Hematopoietic multipotent progenitor cell treated with erythropoietin and hydrocortisone succinate and interleukin-3 and kit ligand, for 15 days (in vitro differentiated cells): ENCODE measurements at regions not wholly inside any gene's neighbourhood (a gene's known extent, or its start where the extent isn't known, plus 50 kb on each side); places are given as distances from the start of the nearest gene placed in this dataset.
"Not testable (repeated sequence)": the region's sequence is repeated elsewhere in the genome, so short reads cannot be mapped to it uniquely, and the experiment has no call there.

ENCODE experiments used
- DNase-seq: peaks from one replicate; pipeline ENCODE4 v3.0.0-alpha.2; 2015; ENCODE audit warnings: low spot score

DNA sequence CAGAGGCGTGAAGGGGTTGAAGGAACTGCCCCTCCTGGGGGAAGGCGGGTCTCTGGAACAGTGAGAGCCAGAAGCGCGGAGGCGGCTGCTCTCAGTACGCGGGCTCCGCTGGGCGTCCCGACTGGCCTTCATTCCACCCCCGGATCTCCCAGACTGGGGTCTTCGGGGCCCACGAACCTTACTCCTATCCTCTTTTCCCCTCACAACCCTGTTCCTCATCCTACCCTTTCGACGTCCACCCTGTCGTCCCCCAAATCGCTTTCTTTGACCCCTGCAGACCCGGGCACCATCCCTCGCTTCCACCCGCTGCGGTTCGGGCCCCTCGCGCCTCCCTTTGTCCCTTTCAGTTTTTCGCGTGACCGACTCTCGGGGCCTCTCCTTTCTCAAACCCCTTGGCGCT is 2114.6 kb downstream of the TP53TG3F start:
- DNase-seq = no peak

GRCh38 chr16:35574454-35575431 is 2115.3 kb downstream of the TP53TG3F start:
- DNase-seq = no peak

DNA sequence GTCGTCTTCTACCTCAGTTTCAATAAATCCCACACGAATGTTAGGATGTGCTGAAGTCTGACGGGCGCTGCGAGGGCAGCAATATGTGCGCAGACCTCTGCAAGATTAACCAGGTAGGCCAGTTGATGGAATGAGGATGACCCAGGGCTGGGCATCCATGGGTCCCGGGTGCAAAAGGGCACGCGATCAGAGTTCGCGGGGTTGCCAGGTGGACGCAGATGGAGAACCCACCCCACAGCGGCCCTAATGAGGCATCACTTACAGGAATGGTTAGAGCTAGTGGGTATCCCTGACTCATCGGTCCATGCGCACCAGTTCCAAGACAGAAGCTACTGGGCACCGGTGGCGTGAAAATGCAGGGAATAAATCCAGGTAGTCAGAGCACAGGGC is 2116.0 kb downstream of the TP53TG3F start:
- no peak for DNase-seq

GRCh38 chr16:35585411-35585810 is 2126.0 kb downstream of the TP53TG3F start:
- no peak for DNase-seq

DNA sequence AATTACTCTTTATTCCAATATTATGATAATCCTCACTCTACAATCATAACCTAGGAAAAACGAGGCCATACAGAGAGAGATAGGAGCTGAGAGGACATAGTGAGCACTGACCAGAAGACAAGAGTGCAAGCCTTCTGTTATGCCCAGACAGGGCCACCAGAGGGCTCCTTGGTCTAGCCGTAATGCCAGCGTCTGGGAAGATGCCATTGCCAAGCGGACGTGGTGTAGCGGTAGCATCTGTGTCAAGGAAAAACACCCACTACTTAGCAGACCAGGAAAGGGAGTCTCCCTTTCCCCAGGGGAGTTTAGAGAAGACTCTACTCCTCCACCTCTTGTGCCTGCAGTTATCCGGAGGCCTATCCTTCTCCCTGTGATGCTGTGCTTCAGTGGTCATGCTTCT is 2131.5 kb downstream of the TP53TG3F start:
- not testable (repeated sequence) for DNase-seq

DNA sequence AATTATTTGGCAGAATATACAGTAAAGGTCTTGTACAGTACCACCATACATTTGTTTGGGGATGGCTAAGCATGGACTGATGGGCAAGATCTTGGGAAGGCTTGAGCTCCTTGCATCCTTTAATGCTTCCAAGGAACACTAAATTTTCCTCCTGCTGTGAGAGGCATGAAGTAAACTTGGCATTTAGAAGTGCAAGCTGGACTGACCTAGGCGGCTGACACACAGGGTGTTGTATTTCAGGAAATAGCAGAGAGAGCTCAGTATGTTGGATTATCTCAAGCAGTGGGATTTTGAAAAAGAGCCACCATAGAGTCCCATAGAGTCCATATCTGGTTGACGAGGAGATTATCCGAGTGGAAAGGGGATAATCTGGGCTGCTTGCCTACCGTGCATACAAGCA is 2137.1 kb downstream of the TP53TG3F start:
- no peak for DNase-seq

DNA sequence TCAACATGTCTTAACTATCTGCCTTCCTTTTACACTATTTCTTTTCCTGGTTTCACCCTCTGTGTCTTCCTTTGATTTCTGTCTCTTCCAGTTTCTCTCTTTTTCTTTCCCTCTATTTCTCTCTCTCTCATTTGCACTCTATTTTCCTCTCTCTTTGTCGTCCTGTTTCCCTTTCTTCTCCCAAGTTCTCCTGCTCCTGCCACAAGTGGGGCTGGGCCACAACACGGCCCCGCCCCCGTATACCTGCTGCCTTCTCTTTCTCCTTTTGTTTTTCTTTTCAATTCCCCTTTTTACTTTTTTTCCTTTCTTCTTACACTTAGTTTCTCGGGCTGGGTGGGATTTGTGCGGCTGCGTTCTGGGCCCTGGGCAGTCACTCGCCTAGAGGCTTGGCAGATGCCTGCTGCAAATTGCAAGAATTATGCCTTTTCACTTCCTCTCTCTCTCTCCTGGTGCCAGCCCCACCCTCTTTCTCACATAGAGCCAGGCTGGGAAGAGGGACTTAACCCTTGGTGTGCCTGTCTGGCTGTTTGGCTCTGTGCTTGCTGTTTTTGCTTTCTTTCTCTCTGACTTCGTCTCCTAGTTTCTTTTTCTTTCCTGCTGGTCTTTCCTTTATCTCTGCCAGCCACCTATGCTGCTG is 2139.4 kb downstream of the TP53TG3F start:
- DNase-seq = no peak

- DNase-seq = no peak
Observed at GRCh38 chr16:35599429-35600160, 2140.2 kb downstream of the TP53TG3F start.

DNA sequence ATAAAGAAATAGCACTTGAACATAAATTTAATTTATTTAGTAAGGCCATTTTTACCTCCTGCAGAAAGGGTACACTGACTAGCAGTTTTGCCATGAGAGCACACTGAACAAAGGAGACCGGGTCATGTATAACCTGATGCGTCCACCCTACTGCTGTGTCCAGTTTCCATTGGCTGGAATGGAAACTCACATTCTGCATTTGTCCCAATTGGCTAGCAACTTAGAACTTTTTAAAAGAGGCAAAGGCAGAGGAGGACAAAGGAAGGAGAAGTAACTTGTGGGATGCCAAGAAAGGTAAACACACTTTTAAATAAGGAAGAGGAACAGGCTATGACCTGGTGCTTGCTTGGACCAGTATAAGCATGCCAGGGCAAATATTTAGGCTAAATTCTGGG is 2140.7 kb downstream of the TP53TG3F start:
- not testable (repeated sequence) for DNase-seq

DNA sequence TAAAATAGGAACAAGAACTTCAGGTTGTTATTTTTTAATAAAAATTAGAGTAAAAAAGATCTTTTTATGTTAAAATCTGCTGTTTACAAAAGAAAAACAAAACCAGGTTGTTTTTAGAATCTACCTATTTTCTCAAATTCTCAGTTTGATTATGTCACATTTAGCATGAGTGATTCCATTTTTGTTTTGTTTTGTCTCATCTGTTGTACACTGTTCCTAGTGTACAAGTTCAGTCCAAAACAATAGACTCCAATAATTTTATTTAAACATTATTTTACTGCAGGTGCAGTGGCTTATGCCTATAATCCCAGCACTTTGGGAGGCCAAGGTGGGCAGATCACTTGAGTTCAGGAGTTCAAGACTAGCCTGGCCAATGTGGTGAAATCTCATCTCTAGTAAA is 2142.7 kb downstream of the TP53TG3F start:
- no peak for DNase-seq

DNA sequence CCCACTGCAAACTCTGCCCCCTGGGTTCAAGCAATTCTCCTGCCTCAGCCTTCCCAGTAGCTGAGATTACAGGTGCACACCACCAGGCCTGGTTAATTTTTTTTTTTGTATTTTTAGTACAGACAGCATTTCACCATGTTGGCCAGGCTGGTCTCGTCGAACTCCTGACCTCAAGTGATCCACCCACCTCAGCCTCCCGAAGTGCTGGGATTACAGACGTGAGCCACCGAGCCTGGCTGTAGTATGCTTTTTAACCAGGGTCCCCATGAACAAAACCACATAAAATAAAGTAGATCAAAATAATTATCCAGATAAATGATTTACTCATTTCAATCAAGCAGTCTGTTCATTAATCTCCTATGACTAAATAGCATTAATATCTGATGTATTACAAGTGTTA is 2144.0 kb downstream of the TP53TG3F start:
- not testable (repeated sequence) for DNase-seq

GRCh38 chr16:35605921-35606320 is 2146.5 kb downstream of the TP53TG3F start:
- DNase-seq = no peak

DNA sequence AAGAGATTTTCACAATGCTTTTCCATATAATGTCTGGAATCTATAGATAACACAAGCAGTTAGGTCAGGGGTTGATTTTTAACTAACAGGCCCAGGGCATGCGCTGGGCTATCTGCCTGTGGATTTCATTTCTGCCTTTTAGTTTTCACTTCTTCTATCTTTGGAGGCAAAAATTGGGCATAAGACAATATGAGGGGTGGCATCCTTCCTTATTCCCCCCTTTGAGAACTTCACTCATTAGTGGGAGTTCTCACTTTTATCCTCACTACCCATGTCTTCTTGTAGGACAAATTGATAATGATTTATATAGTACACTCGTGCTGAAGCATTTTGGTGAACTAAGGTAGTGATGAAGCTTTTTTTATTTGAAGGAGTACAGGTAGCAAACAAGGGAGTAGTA is 2155.5 kb downstream of the TP53TG3F start:
- not testable (repeated sequence) for DNase-seq

DNA sequence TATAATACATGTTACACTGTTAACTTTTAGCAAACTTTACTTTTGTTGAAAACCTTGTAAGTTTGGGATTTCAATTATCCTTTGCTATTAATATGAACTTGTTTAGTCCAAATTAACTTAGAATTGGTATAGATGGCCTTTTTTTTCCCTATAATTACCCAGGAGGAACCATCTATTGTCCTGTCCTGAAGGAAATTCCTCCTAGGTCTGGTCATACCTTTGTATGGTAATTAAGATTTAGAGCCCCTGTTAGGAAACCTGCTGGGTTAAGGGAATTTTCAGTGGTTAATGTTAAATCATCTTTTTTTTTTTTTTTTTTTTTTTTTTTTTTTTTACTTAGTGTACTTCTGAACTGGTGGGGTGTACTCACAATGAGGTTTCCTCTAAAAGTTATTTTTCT is 2159.8 kb downstream of the TP53TG3F start:
- not testable (repeated sequence) for DNase-seq

DNA sequence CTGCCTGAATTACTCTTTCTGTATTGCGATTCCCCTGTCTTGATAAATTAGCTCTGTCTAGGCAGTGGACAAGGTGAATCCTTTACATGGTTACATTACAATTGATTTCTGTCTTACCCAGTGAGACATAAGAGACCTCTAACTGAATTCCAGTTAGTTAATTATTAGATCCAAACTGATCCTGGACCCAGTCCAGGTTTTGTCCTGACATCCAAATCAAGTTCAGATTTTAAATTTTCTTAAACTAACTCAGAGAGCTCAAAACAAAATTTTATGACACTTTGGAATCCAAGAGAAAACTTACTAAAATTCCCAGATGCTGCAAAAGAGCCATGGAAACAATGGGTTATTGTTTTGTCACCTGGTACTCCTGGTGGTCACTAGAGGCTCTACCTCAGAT is 2166.6 kb downstream of the TP53TG3F start:
- DNase-seq = no peak

DNA sequence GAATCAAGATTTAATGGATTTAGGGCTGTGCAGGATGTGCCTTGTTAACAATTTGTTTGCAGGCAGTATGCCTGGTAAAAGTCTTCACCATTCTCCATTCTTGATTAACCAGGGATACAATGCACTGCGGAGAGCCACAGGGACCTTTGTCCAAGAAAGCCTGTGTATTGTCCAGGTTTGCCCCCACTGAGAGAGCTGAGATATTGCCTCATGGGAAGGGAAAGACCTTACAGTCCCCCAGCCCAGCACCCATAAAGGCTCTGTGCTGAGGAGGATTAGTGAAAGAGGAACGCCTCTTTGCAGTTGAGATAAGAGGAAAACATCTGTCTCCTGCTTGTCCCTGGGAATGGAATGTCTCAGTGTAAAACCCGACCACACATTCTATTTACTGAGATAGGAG is 2169.6 kb downstream of the TP53TG3F start:
- DNase-seq = no peak

GRCh38 chr16:35631261-35631945 is 2172.0 kb downstream of the TP53TG3F start:
- no peak for DNase-seq

DNA sequence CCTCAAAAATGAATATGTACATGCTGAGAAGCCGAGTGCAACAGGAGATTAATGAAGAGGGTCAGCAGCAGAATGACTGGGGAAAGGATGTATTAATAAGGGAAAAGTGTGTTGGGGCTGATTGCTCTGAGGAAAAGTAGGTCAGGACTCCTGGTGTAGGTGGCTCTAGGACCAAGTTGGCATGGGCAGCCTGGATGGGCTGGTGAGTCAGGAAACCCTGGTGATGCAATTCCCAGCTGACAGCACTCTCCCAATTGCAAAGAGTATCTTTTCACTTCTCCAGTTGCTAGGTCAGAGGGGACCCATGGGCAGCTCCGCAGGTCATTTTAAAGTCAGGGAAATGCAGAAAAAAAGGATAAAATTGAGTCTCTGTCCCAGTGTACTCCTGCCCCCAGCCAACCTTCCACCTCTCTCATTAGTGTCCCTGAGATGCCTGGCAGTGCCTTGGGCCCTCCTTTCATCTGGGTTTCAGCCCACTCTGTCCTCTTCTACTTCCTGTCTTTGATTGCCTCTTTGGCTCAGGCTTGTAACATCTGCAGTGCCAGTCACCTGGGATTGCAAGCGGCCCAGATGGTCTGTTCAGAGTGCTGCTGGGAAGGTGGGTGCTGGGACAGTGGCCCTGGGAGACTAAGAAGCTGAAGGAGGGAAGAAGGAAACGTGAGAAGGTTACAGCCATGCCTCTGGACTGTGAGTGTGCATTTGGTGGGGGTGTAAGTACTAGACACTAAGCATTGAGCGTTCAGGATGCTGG is 2177.2 kb downstream of the TP53TG3F start:
- DNase-seq = no peak

GRCh38 chr16:35637683-35638082 is 2178.3 kb downstream of the TP53TG3F start:
- DNase-seq = no peak

DNA sequence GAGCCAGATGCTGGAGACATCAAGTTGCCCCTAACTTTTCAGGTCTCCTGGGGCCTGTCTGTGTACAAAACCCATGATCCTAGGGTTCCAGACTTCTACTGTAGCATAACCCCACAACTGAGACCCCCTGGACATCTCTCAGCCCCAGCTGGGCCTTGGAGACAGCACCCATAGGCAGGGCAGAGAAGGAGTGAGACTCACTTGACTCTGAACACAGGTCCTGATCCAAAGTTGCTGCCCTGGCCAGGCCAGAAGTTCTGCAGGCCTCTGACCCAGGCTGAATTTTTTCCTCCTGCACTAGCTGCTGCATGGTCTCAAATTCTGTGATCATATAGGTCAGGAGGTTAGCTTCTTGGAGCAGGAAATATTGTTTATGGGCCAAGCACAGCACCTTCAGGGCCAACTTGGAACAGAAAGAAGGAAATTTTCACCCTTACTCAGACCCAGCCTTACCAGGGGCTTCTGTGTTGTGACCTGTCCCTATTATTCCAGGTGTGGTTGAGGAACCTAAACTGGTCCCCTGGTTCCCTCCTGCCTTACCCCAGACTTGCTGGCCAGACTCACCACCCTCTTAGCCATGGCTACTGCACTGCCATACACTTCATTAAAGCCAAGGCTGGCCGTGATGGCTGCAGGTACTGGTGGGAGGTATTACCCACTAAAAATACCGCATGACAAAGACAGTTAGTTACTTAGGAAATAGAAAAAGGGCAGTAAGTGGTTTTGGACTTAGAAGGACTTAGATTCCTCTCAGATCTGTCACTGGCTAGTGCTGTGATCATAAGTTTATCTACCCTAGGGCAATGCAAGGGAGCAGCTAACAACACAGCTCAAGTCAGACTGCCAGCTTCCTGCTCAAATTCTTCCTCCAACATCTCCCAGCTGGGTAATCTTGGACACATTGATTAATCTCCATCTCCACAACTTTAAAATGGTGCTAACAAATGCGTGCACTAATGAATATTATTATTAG is 2180.1 kb downstream of the TP53TG3F start:
- DNase-seq = no peak
